ENCODE measurements at regions not wholly inside any gene's neighbourhood (a gene's known extent, or its start where the extent isn't known, plus 50 kb on each side); places are given as distances from the start of the nearest gene placed in this dataset.

DNA sequence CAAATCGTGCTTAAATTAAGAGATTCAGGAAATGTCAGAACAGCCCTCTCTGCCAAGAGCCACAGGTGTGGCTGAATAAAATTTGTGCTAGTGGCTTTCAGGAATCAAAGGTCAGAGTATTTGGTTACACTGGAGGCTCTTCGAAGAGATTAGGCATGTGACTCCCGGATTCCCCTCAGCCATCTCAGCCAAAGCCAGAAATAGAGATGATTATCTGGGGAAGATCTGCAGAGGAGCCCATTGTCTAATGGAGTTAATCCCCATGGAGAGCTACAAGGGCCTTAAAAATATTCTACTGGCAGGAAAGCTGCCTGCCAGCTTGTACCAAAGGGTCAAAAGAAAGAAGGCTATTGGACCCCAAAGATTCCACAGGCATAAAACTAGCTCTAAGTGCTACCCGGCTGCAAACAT lies 1259.5 kb downstream of the TBC1D22A start:
- H4K20me1 ChIP-seq (ENCODE audit: insufficient read depth), result no peaks in the 10 kb centered on the region
- no peaks in the 10 kb centered on the region for H3K27me3 ChIP-seq (replicated peaks; ENCODE audit: insufficient read depth)
- TF ChIP-seq EZH2 (IDR thresholded peaks at IDR 0.05; ENCODE audit: insufficient read depth, poor library complexity, severe bottlenecking) (no peak), EZH2phosphoT487 (IDR thresholded peaks at IDR 0.05; ENCODE audit: insufficient read depth, low read depth) (no peak)
- H3K9me2 ChIP-seq (ENCODE audit: insufficient read depth), result no peaks in the 10 kb centered on the region
- no peak overlapping the region for H3K9ac ChIP-seq
- no peak for DNase-seq
- no peaks in the 10 kb centered on the region for H3K36me3 ChIP-seq (ENCODE audit: low read depth)
- H3K4me3 ChIP-seq, result no peak overlapping the region
- H2AFZ ChIP-seq, result no peak overlapping the region
- H3K4me1 ChIP-seq (ENCODE audit: insufficient read depth), result no peaks in the 10 kb centered on the region
- no peaks in the 10 kb centered on the region for H3K9me3 ChIP-seq (ENCODE audit: low read depth)
- no peaks in the 10 kb centered on the region for H3F3A ChIP-seq (ENCODE audit: insufficient read depth)
- H3K79me2 ChIP-seq (ENCODE audit: insufficient read depth), result no peaks in the 10 kb centered on the region
- H3K4me2 ChIP-seq (ENCODE audit: unreplicated experiment), result no peak overlapping the region
- H3K27ac ChIP-seq, result no peak overlapping the region
- WGBS, 2 experiments (ENCODE audit: low coverage in 1 of 2, low lambda C conversion rate in 2 of 2, missing lambda C conversion rate in 2 of 2), result 7 to 20% methylated on average over 4 of the region's 4 CpGs
- in situ Hi-C loops (cut with MboI), result no loop called here

DNA sequence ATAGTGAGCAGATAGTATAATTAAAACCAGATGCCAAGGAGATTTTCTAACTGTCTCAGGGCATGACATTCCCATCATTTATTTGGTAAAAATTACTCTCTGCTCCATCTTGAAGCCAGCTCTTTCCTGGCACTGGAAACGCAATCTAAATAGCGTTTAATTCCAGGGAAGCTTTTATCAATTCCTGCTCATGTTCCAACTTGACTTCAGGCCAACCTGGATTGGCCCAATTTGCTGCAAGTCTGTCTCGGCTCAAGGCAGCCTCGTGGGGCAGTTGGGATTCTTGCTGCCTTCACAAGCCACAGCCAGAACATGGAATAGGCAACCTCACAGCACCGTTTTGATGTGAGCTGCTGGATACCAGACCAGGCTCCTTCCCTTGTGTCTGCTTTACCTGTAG lies 1255.9 kb downstream of the TBC1D22A start:
- Histone ChIP-seq H3K9me3 (ENCODE audit: low read depth) (no peaks in the 10 kb centered on the region), H3F3A (ENCODE audit: insufficient read depth) (no peaks in the 10 kb centered on the region), H3K27me3 (replicated peaks; ENCODE audit: insufficient read depth) (no peaks in the 10 kb centered on the region), H4K20me1 (ENCODE audit: insufficient read depth) (no peaks in the 10 kb centered on the region), H3K9ac (no peak overlapping the region), H3K27ac (no peak overlapping the region), H3K4me2 (ENCODE audit: unreplicated experiment) (no peak overlapping the region), H3K4me3 (no peak overlapping the region), H3K9me2 (ENCODE audit: insufficient read depth) (no peaks in the 10 kb centered on the region), H3K4me1 (ENCODE audit: insufficient read depth) (no peaks in the 10 kb centered on the region), H2AFZ (no peak overlapping the region), H3K79me2 (ENCODE audit: insufficient read depth) (no peaks in the 10 kb centered on the region), H3K36me3 (ENCODE audit: low read depth) (no peaks in the 10 kb centered on the region)
- no peak for TF ChIP-seq EZH2 (IDR thresholded peaks at IDR 0.05; ENCODE audit: insufficient read depth, poor library complexity, severe bottlenecking)
- TF ChIP-seq EZH2phosphoT487 (IDR thresholded peaks at IDR 0.05; ENCODE audit: insufficient read depth, low read depth), result no peak
- in situ Hi-C loops (cut with MboI), result no loop called here
- no peak for DNase-seq
- WGBS, 2 experiments (ENCODE audit: low coverage in 1 of 2, low lambda C conversion rate in 2 of 2, missing lambda C conversion rate in 2 of 2), result 1% methylated on average over 5 of the region's 5 CpGs

DNA sequence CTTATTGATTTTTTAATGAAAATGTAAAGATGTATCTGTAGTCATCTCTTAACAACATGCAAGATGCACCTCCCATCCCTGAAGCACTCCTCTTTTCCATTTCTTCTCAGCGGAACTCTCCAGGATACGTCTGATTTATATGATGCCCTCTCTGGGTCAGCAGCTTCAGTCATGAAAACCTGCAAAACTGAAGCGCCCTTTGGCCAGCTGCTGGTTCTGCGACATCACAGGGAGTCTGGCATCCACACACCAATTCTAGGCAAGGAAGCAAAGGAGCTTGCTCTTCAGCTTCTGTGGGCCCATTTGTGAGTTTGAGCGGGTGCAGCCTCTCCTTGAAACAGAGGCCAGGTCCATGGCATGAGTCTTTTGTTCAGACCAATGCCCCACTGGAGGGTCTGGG lies 1253.3 kb downstream of the TBC1D22A start:
- no peak overlapping the region for H3K9ac ChIP-seq
- H2AFZ ChIP-seq, result no peak overlapping the region
- no peak for DNase-seq
- H3K4me1 ChIP-seq (ENCODE audit: insufficient read depth), result no peaks in the 10 kb centered on the region
- H3K36me3 ChIP-seq (ENCODE audit: low read depth), result no peaks in the 10 kb centered on the region
- no peaks in the 10 kb centered on the region for H3K79me2 ChIP-seq (ENCODE audit: insufficient read depth)
- H4K20me1 ChIP-seq (ENCODE audit: insufficient read depth), result no peaks in the 10 kb centered on the region
- WGBS, 2 experiments (ENCODE audit: low coverage in 1 of 2, low lambda C conversion rate in 2 of 2, missing lambda C conversion rate in 2 of 2), result 48 to 53% methylated on average over 5 of the region's 5 CpGs
- no peaks in the 10 kb centered on the region for H3K9me3 ChIP-seq (ENCODE audit: low read depth)
- H3K4me3 ChIP-seq, result no peak overlapping the region
- H3F3A ChIP-seq (ENCODE audit: insufficient read depth), result no peaks in the 10 kb centered on the region
- H3K9me2 ChIP-seq (ENCODE audit: insufficient read depth), result no peaks in the 10 kb centered on the region
- no peak for TF ChIP-seq EZH2phosphoT487 (IDR thresholded peaks at IDR 0.05; ENCODE audit: insufficient read depth, low read depth)
- no peak for TF ChIP-seq EZH2 (IDR thresholded peaks at IDR 0.05; ENCODE audit: insufficient read depth, poor library complexity, severe bottlenecking)
- no peak overlapping the region for H3K27ac ChIP-seq
- in situ Hi-C loops (cut with MboI), result no loop called here
- H3K27me3 ChIP-seq (replicated peaks; ENCODE audit: insufficient read depth), result no peaks in the 10 kb centered on the region
- no peak overlapping the region for H3K4me2 ChIP-seq (ENCODE audit: unreplicated experiment)

DNA sequence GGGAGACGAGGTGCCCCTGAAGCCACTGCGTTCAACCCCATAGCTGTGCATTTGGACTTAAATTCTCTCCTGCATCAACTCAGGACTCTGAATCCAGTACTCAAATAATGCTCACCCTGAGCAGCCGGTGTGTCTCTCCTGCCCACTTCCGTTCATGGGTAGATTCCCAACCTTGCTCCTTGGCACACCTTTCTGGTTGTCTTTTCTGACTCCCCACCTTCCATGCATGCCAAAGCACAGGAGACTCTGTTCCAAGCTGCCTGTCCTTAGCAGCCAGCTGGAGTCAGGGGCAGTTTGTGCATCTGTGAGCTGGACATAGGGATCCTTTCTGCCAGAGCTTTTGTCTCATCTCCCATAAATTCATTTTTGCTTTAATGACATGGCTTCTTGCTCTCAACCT lies 1242.5 kb downstream of the TBC1D22A start:
- Histone ChIP-seq H4K20me1 (ENCODE audit: insufficient read depth) (no peaks in the 10 kb centered on the region), H3K4me3 (no peak overlapping the region), H3K27ac (no peak overlapping the region), H3F3A (ENCODE audit: insufficient read depth) (no peaks in the 10 kb centered on the region), H3K4me2 (ENCODE audit: unreplicated experiment) (no peak overlapping the region), H3K27me3 (replicated peaks; ENCODE audit: insufficient read depth) (no peaks in the 10 kb centered on the region), H3K36me3 (ENCODE audit: low read depth) (no peaks in the 10 kb centered on the region), H3K9me3 (ENCODE audit: low read depth) (no peaks in the 10 kb centered on the region), H3K9ac (no peak overlapping the region), H3K9me2 (ENCODE audit: insufficient read depth) (no peaks in the 10 kb centered on the region), H2AFZ (no peak overlapping the region), H3K79me2 (ENCODE audit: insufficient read depth) (no peaks in the 10 kb centered on the region), H3K4me1 (ENCODE audit: insufficient read depth) (no peaks in the 10 kb centered on the region)
- WGBS, 2 experiments (ENCODE audit: low coverage in 1 of 2, low lambda C conversion rate in 2 of 2, missing lambda C conversion rate in 2 of 2), result 45 to 47% methylated on average over 4 of the region's 4 CpGs
- TF ChIP-seq EZH2phosphoT487 (IDR thresholded peaks at IDR 0.05; ENCODE audit: insufficient read depth, low read depth) (no peak), EZH2 (IDR thresholded peaks at IDR 0.05; ENCODE audit: insufficient read depth, poor library complexity, severe bottlenecking) (no peak)
- DNase-seq, result no peak
- in situ Hi-C loops (cut with MboI), result no loop called here

- TF ChIP-seq EZH2 (IDR thresholded peaks at IDR 0.05; ENCODE audit: insufficient read depth, poor library complexity, severe bottlenecking) (no peak), EZH2phosphoT487 (IDR thresholded peaks at IDR 0.05; ENCODE audit: insufficient read depth, low read depth) (no peak)
- no peak overlapping the region for H3K4me2 ChIP-seq (ENCODE audit: unreplicated experiment)
- H4K20me1 ChIP-seq (ENCODE audit: insufficient read depth), result no peaks in the 10 kb centered on the region
- no peaks in the 10 kb centered on the region for H3F3A ChIP-seq (ENCODE audit: insufficient read depth)
- no peaks in the 10 kb centered on the region for H3K36me3 ChIP-seq (ENCODE audit: low read depth)
- WGBS, 2 experiments (ENCODE audit: low coverage in 1 of 2, low lambda C conversion rate in 2 of 2, missing lambda C conversion rate in 2 of 2), result 19 to 34% methylated on average over 6 of the region's 6 CpGs
- H2AFZ ChIP-seq, result no peak overlapping the region
- in situ Hi-C loops (cut with MboI), result no loop called here
- no peaks in the 10 kb centered on the region for H3K9me3 ChIP-seq (ENCODE audit: low read depth)
- no peak for DNase-seq
- no peaks in the 10 kb centered on the region for H3K79me2 ChIP-seq (ENCODE audit: insufficient read depth)
- H3K27ac ChIP-seq, result no peak overlapping the region
- no peak overlapping the region for H3K4me3 ChIP-seq
- H3K4me1 ChIP-seq (ENCODE audit: insufficient read depth), result no peaks in the 10 kb centered on the region
- H3K27me3 ChIP-seq (replicated peaks; ENCODE audit: insufficient read depth), result no peaks in the 10 kb centered on the region
- no peaks in the 10 kb centered on the region for H3K9me2 ChIP-seq (ENCODE audit: insufficient read depth)
- no peak overlapping the region for H3K9ac ChIP-seq
Measured at GRCh38 chr22:48004038-48004437, 1241.6 kb downstream of the TBC1D22A start.
